ENCODE measurements at regions not wholly inside any gene's neighbourhood (a gene's known extent, or its start where the extent isn't known, plus 50 kb on each side); places are given as distances from the start of the nearest gene placed in this dataset.

GRCh38 chr2:147173189-147173581 is 671.6 kb upstream of the ACVR2A start:
- H3K4me1 ChIP-seq (ENCODE audit: control insufficient read depth, insufficient read depth, low read length), result no peaks in the 10 kb centered on the region
- DNase-seq (no peak), ATAC-seq (no peak)
- WGBS, result 72% methylated on average over 1 of the region's 1 CpG
- intact Hi-C loops (cut with DNase I), result no loop called here
- H3K4me3 ChIP-seq (ENCODE audit: low read length), result no peak overlapping the region
- peaks cover 2% of the 10 kb centered on the region for H3K9me3 ChIP-seq (ENCODE audit: control insufficient read depth, low read length)
- H3K27me3 ChIP-seq (ENCODE audit: control insufficient read depth, insufficient read depth), result no peaks in the 10 kb centered on the region
- no peak overlapping the region for H3K27ac ChIP-seq (ENCODE audit: low read length)

- H3K27me3 ChIP-seq (ENCODE audit: control insufficient read depth, insufficient read depth), result no peaks in the 10 kb centered on the region
- H3K27ac ChIP-seq (ENCODE audit: low read length), result no peak overlapping the region
- ATAC-seq (no peak), DNase-seq (no peak)
- H3K4me1 ChIP-seq (ENCODE audit: control insufficient read depth, insufficient read depth, low read length), result no peaks in the 10 kb centered on the region
- intact Hi-C loops (cut with DNase I), result no loop called here
- 75% methylated on average over 9 of the region's 9 CpGs for WGBS
- no peak overlapping the region for H3K4me3 ChIP-seq (ENCODE audit: low read length)
- H3K9me3 ChIP-seq (ENCODE audit: control insufficient read depth, low read length), result peaks cover 2% of the 10 kb centered on the region
These were observed 672.2 kb upstream of the ACVR2A start for GRCh38 chr2:147172493-147173188.

GRCh38 chr2:147171941-147172340 is 672.9 kb upstream of the ACVR2A start:
- 54% methylated on average over 3 of the region's 3 CpGs for WGBS
- H3K27me3 ChIP-seq (ENCODE audit: control insufficient read depth, insufficient read depth), result no peaks in the 10 kb centered on the region

DNA sequence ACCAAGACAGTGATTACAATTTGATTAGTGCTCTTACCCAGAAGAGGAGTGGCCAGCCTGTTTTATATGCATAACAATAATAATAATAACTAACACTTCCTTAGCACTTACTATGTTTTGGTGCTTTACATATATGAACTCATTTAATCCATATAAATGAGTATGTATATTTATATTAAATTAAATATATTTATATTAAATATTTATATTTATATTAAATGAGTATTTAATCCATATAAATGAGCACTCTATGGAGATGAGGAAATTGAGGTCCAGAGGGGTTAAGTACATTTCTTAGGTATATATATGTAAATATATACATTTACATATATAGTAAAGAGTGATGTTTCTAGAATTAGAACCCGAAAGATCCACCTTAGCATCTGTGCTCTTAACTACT is 673.9 kb upstream of the ACVR2A start:
- ATAC-seq, result no peak
- Histone ChIP-seq H3K4me1 (ENCODE audit: control insufficient read depth, insufficient read depth, low read length) (no peaks in the 10 kb centered on the region), H3K27me3 (ENCODE audit: control insufficient read depth, insufficient read depth) (no peaks in the 10 kb centered on the region), H3K9me3 (ENCODE audit: control insufficient read depth, low read length) (no peaks in the 10 kb centered on the region), H3K4me3 (ENCODE audit: low read length) (no peak overlapping the region), H3K27ac (ENCODE audit: low read length) (no peak overlapping the region)
- WGBS, result 95% methylated on average over 1 of the region's 1 CpG
- no peak for DNase-seq
- intact Hi-C loops (cut with DNase I), result no loop called here

More at GRCh38 chr2:147171941-147172340, 672.9 kb upstream of the ACVR2A start:
- DNase-seq (no peak), ATAC-seq (no peak)
- intact Hi-C loops (cut with DNase I), result no loop called here
- no peak overlapping the region for H3K27ac ChIP-seq (ENCODE audit: low read length)
- peaks cover 2% of the 10 kb centered on the region for H3K9me3 ChIP-seq (ENCODE audit: control insufficient read depth, low read length)
- H3K4me1 ChIP-seq (ENCODE audit: control insufficient read depth, insufficient read depth, low read length), result no peaks in the 10 kb centered on the region
- H3K4me3 ChIP-seq (ENCODE audit: low read length), result no peak overlapping the region

GRCh38 chr2:147165697-147166382 is 679.0 kb upstream of the ACVR2A start:
- Histone ChIP-seq H3K9me3 (ENCODE audit: control insufficient read depth, low read length) (no peaks in the 10 kb centered on the region), H3K4me1 (ENCODE audit: control insufficient read depth, insufficient read depth, low read length) (no peaks in the 10 kb centered on the region), H3K27ac (ENCODE audit: low read length) (no peak overlapping the region), H3K27me3 (ENCODE audit: control insufficient read depth, insufficient read depth) (no peaks in the 10 kb centered on the region), H3K4me3 (ENCODE audit: low read length) (no peak overlapping the region)
- WGBS, result 41% methylated on average over 2 of the region's 2 CpGs
- ATAC-seq, result no peak
- no peak for DNase-seq
- intact Hi-C loops (cut with DNase I), result no loop called here

GRCh38 chr2:147164563-147164962 is 680.3 kb upstream of the ACVR2A start:
- ATAC-seq (no peak), DNase-seq (peak in 1 of 3 donors; percentile 45)
- Histone ChIP-seq H3K27ac (ENCODE audit: low read length) (no peak overlapping the region), H3K4me1 (ENCODE audit: control insufficient read depth, insufficient read depth, low read length) (no peaks in the 10 kb centered on the region), H3K4me3 (ENCODE audit: low read length) (no peak overlapping the region), H3K27me3 (ENCODE audit: control insufficient read depth, insufficient read depth) (no peaks in the 10 kb centered on the region), H3K9me3 (ENCODE audit: control insufficient read depth, low read length) (no peaks in the 10 kb centered on the region)
- intact Hi-C loops (cut with DNase I), result no loop called here
- 82% methylated on average over 4 of the region's 4 CpGs for WGBS

- H3K27me3 ChIP-seq (ENCODE audit: control insufficient read depth, insufficient read depth), result no peaks in the 10 kb centered on the region
- no peaks in the 10 kb centered on the region for H3K4me1 ChIP-seq (ENCODE audit: control insufficient read depth, insufficient read depth, low read length)
- no peak overlapping the region for H3K27ac ChIP-seq (ENCODE audit: low read length)
- no peak for DNase-seq
- no peak for ATAC-seq
- intact Hi-C loops (cut with DNase I), result no loop called here
- no peaks in the 10 kb centered on the region for H3K9me3 ChIP-seq (ENCODE audit: control insufficient read depth, low read length)
- no peak overlapping the region for H3K4me3 ChIP-seq (ENCODE audit: low read length)
These were observed 683.1 kb upstream of the ACVR2A start for GRCh38 chr2:147161746-147162145.

GRCh38 chr2:147156970-147157369 is 687.9 kb upstream of the ACVR2A start:
- no peak for ATAC-seq
- no peak overlapping the region for H3K4me3 ChIP-seq (ENCODE audit: low read length)
- H3K4me1 ChIP-seq (ENCODE audit: control insufficient read depth, insufficient read depth, low read length), result no peaks in the 10 kb centered on the region
- no peaks in the 10 kb centered on the region for H3K9me3 ChIP-seq (ENCODE audit: control insufficient read depth, low read length)
- WGBS, result 93% methylated on average over 3 of the region's 3 CpGs
- no peaks in the 10 kb centered on the region for H3K27me3 ChIP-seq (ENCODE audit: control insufficient read depth, insufficient read depth)
- no peak overlapping the region for H3K27ac ChIP-seq (ENCODE audit: low read length)
- no peak for DNase-seq
- intact Hi-C loops (cut with DNase I), result no loop called here

- Histone ChIP-seq H3K9me3 (ENCODE audit: control insufficient read depth, low read length) (no peaks in the 10 kb centered on the region), H3K27ac (ENCODE audit: low read length) (no peak overlapping the region), H3K4me3 (ENCODE audit: low read length) (no peak overlapping the region), H3K4me1 (ENCODE audit: control insufficient read depth, insufficient read depth, low read length) (no peaks in the 10 kb centered on the region), H3K27me3 (ENCODE audit: control insufficient read depth, insufficient read depth) (no peaks in the 10 kb centered on the region)
- intact Hi-C loops (cut with DNase I), result no loop called here
- WGBS, result 82% methylated on average over 4 of the region's 4 CpGs
- no peak for ATAC-seq
- DNase-seq, result peak in 1 of 3 donors; percentile 11
These were observed 694.6 kb upstream of the ACVR2A start for GRCh38 chr2:147150241-147150635.

GRCh38 chr2:147149575-147150240 is 695.1 kb upstream of the ACVR2A start:
- H3K4me1 ChIP-seq (ENCODE audit: control insufficient read depth, insufficient read depth, low read length), result no peaks in the 10 kb centered on the region
- WGBS, result 81% methylated on average over 16 of the region's 16 CpGs
- intact Hi-C loops (cut with DNase I), result no loop called here
- H3K9me3 ChIP-seq (ENCODE audit: control insufficient read depth, low read length), result no peaks in the 10 kb centered on the region
- no peak for ATAC-seq
- H3K27me3 ChIP-seq (ENCODE audit: control insufficient read depth, insufficient read depth), result no peaks in the 10 kb centered on the region
- no peak overlapping the region for H3K4me3 ChIP-seq (ENCODE audit: low read length)
- peak in 2 of 3 donors; percentile 11 to 32 for DNase-seq
- H3K27ac ChIP-seq (ENCODE audit: low read length), result no peak overlapping the region

DNA sequence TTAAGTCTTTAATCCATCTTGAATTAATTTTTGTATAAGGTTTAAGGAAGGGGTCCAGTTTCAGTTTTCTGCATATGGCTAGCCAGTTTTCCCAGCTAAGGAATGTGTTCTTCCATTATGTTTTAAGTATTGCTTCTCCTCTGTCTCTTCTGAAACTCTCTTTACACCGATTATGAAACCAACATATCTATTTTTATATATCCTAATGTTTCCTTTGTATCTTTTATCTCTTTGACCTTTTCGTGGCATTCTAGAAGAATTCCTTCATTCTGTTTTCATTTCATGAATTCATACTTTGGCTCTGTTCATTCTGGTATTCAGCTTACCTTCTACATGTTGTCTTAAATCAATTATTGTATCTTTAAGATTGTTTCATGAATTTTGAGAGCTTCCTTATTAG is 697.0 kb upstream of the ACVR2A start:
- intact Hi-C loops (cut with DNase I), result no loop called here
- ATAC-seq (no peak), DNase-seq (no peak)
- Histone ChIP-seq H3K4me1 (ENCODE audit: control insufficient read depth, insufficient read depth, low read length) (no peaks in the 10 kb centered on the region), H3K4me3 (ENCODE audit: low read length) (no peak overlapping the region), H3K27ac (ENCODE audit: low read length) (no peak overlapping the region), H3K9me3 (ENCODE audit: control insufficient read depth, low read length) (no peaks in the 10 kb centered on the region), H3K27me3 (ENCODE audit: control insufficient read depth, insufficient read depth) (no peaks in the 10 kb centered on the region)
- WGBS, result 39% methylated on average over 2 of the region's 2 CpGs
